GM10266 (cell line): ENCODE measurements at regions not wholly inside any gene's neighbourhood (a gene's known extent, or its start where the extent isn't known, plus 50 kb on each side); places are given as distances from the start of the nearest gene placed in this dataset.

Source experiments
- DNase-seq: peaks from one replicate; pipeline ENCODE4 v3.0.0; 2012; ENCODE audit errors: extremely low spot score
- TF ChIP-seq, protein P1 (sequence below): IDR thresholded peaks from 2 replicates; pipeline ENCODE4 v1.5.1; 2012; ENCODE audit warnings: mild to moderate bottlenecking, low read depth; ENCODE audit not compliant: control insufficient read depth, insufficient read depth; ENCODE audit errors: missing control alignments

DNA sequence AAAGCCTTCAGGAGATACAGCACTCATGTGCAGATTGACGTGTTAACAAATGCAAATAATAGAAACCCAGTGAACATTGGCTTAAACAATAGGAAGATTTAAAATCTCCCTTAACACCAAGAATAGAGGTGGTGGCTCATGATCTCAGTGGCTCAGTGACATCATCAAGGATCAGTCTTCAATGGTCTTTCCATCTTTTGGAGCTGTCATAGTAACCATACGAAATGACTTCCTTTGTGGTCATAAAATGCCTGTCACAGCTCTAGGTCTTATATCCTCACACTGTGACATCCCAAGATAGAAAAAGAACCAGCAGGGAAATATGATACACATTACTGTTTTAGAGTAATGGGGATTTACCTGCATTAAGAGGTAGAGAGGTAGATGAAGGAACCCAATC, 59.6 kb upstream of the ACKR3 start:
- TF ChIP-seq, protein P1, sequence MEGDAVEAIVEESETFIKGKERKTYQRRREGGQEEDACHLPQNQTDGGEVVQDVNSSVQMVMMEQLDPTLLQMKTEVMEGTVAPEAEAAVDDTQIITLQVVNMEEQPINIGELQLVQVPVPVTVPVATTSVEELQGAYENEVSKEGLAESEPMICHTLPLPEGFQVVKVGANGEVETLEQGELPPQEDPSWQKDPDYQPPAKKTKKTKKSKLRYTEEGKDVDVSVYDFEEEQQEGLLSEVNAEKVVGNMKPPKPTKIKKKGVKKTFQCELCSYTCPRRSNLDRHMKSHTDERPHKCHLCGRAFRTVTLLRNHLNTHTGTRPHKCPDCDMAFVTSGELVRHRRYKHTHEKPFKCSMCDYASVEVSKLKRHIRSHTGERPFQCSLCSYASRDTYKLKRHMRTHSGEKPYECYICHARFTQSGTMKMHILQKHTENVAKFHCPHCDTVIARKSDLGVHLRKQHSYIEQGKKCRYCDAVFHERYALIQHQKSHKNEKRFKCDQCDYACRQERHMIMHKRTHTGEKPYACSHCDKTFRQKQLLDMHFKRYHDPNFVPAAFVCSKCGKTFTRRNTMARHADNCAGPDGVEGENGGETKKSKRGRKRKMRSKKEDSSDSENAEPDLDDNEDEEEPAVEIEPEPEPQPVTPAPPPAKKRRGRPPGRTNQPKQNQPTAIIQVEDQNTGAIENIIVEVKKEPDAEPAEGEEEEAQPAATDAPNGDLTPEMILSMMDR, result no peak
- peak; percentile 40 for DNase-seq

DNA sequence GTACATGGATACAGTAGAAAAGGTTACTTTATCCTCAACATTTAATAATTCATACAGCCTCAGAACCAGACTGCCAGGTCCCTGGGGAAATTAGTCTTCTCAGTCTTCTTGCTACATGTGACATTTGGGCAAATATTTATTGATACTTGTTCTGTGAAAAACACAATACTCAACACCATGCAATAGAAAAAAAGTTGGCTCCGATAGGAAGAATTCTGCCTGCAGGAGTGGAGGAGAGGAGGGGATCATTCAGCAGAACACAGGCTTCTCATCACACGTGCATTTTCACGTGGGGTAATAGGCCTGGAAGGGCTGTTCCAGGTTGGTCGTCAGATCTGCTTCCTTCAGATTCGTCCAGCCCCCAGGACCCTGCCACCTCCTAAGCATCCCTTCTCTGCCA, 58.4 kb upstream of the ACKR3 start:
- DNase-seq, result no peak
- TF ChIP-seq, protein P1, result no peak

DNA sequence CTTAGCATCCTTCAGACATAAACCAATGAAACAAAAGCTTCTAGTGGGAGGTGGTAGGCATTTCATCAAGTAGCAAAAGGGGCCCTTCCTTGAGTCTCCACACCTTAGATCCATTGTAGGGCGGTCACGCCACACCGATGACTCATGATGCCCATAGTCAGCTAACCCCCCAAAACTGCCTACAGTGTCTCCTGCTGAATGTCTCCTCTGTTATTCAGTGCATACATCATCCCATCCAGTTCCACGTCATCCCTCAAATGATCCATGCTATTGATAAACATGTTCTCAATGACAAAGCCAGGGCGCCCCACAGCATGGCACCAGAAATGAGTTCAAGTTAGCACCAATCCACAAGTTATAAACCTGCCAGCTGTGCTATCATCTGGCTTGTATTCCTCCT, 57.4 kb upstream of the ACKR3 start:
- TF ChIP-seq, protein P1, result no peak
- DNase-seq, result no peak

DNA sequence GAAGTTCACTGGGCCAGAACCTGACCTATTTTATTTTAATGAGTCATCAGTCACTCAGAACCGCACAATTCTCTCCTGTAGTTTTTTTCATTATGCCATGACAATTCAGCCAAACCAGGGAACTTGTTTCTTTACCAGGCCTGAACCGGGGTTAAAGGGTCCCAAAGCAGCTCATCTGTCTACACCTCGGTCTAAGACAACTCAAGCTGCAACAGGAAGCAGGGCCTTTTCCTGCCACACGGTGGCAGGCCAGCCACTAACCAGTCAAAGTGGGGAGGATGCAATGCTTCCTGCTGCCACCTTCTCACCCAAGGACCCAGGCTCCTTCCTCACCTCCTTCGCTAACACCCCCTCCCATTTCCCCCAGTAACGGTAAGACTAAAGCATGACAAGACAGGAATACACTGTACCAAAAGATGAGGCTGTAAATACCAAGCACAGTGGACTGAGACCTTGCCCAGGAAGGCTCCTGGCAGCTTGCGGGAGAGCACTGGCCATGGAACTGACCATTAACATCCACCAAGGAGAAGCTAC, 56.7 kb upstream of the ACKR3 start:
- TF ChIP-seq, protein P1, result peak; percentile 78
- peak; percentile 85 for DNase-seq

DNA sequence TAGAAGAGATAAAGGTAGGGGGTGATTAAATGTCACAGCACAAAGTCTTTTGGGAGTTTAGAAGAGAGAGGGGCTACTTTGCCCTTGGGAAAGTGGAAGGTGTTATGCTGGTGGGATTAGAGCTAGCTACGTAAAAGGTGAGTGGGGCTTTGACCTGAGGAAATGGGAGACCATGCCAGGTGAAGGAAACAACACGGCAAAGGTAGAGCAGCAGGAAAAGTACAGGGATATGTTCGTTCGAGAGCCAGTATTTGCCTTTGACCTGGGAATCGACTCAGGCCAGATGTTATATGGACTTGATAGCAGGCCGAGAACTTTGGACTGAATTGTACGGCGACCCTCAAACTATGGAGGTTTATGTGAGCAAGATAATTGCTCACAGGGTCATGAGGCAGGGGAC, 55.7 kb upstream of the ACKR3 start:
- TF ChIP-seq, protein P1, result no peak
- DNase-seq, result no peak

DNA sequence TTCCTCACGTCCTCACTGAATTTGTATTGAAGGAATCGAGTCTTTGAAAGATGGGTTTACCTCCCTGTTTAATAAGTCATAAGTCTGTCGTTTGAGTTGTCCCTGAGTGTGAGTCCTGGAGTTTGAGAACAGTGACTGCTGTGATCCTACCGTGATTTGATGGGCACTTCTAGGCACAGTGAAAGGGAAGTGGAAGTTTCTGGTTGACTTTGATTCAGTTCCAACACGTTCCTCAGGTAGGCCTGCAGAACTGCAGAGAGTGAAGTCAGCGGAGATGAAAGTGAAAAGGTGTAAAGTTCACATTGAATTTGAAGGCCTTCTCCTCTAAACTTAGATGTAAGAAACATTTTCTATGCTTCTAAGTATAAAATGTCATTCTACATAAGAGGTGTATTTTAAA, 52.9 kb upstream of the ACKR3 start:
- DNase-seq, result no peak
- TF ChIP-seq, protein P1, result no peak

DNA sequence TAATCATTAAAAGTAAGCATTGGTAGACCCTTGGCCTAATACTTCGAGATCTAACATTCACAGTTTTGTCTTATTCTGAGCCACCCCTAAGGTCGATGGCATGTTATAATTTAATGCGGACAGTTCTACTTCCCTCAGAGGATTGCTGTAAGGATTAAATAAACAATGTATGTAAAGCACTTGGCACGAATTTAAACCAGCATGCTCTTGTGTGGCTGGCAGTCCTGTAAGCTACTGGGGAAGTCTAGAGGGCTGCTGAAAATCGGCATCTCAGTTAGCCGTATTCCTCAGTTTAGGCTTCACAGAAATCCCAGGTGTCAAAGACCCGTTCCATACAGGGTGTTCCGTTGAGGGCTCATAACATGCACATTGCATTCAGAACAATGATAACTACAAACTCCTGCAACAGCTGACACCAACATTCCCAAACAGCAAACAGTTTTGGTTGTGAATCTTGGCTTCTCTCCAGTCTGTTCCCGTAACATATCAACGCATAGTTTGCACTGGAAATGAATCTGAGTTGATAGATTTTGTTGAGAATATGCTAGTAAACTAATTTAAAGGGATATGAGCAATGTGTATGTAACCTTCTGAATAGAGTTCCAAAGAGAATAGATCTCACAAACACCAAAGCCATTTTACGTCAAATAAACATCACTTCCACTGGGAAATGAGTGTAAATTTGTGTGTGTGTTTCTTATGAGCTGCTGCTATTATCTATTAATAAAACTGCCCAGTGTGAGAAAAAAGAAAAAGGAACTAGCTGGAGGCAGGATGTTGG, 52.2 kb upstream of the ACKR3 start:
- no peak for DNase-seq
- TF ChIP-seq, protein P1, result no peak
